ENCODE measurements at regions not wholly inside any gene's neighbourhood (a gene's known extent, or its start where the extent isn't known, plus 50 kb on each side); places are given as distances from the start of the nearest gene placed in this dataset.

GRCh38 chr4:14769993-14770392 is 232.3 kb upstream of the CPEB2 start:
- WGBS, 2 experiments (ENCODE audit: insufficient coverage in 1 of 2, insufficient read length in 1 of 2), result 71 to 73% methylated on average over 1 of the region's 1 CpG
- DNase-seq, result no peak
- no peak overlapping the region for H3K9ac ChIP-seq (ENCODE audit: extremely low read depth, low read length, poor library complexity, severe bottlenecking)
- Mint-ChIP-seq H3K4me3 (no peak overlapping the region), H3K27me3 (ENCODE audit: insufficient read depth) (peaks cover 52% of the 10 kb centered on the region), H3K36me3 (ENCODE audit: low read depth) (no peaks in the 10 kb centered on the region), H3K4me1 (peaks cover 6% of the 10 kb centered on the region), H3K9me3 (no peaks in the 10 kb centered on the region), H3K27ac (no peak overlapping the region)
- H3K27me3 ChIP-seq (ENCODE audit: control insufficient read depth, insufficient read depth, low read length, poor library complexity, severe bottlenecking), result peaks cover 57% of the 10 kb centered on the region
- no peak overlapping the region for H3K4me3 ChIP-seq (ENCODE audit: low read length)
- no peaks in the 10 kb centered on the region for H3K36me3 ChIP-seq (ENCODE audit: control insufficient read depth, insufficient read depth, low read length)
- no peak overlapping the region for H3K27ac ChIP-seq (ENCODE audit: low read depth, low read length)
- H3K9me3 ChIP-seq (ENCODE audit: control insufficient read depth, low read length), result no peaks in the 10 kb centered on the region
- H3K4me1 ChIP-seq (ENCODE audit: control insufficient read depth, insufficient read depth, low read length), result no peaks in the 10 kb centered on the region
- no peak for TF ChIP-seq CTCF (conservative IDR thresholded peaks at IDR 0.05)

GRCh38 chr4:14771094-14771493 is 231.2 kb upstream of the CPEB2 start:
- Mint-ChIP-seq H3K27me3 (ENCODE audit: insufficient read depth) (peaks cover 46% of the 10 kb centered on the region), H3K9me3 (no peaks in the 10 kb centered on the region), H3K27ac (no peak overlapping the region), H3K4me1 (peaks cover 2% of the 10 kb centered on the region), H3K36me3 (ENCODE audit: low read depth) (no peaks in the 10 kb centered on the region), H3K4me3 (no peak overlapping the region)
- 82% methylated on average over 2 of the region's 2 CpGs; no CpG with 5 or more reads in 1 of the 2 experiments for WGBS, 2 experiments (ENCODE audit: insufficient coverage in 1 of 2, insufficient read length in 1 of 2)
- no peak for TF ChIP-seq CTCF (conservative IDR thresholded peaks at IDR 0.05)
- H3K9ac ChIP-seq (ENCODE audit: extremely low read depth, low read length, poor library complexity, severe bottlenecking), result no peak overlapping the region
- H3K4me3 ChIP-seq (ENCODE audit: low read length), result no peak overlapping the region
- no peak for DNase-seq
- H3K9me3 ChIP-seq (ENCODE audit: control insufficient read depth, low read length), result no peaks in the 10 kb centered on the region
- H3K36me3 ChIP-seq (ENCODE audit: control insufficient read depth, insufficient read depth, low read length), result no peaks in the 10 kb centered on the region
- H3K27ac ChIP-seq (ENCODE audit: low read depth, low read length), result no peak overlapping the region
- H3K27me3 ChIP-seq (ENCODE audit: control insufficient read depth, insufficient read depth, low read length, poor library complexity, severe bottlenecking), result peaks cover 57% of the 10 kb centered on the region
- H3K4me1 ChIP-seq (ENCODE audit: control insufficient read depth, insufficient read depth, low read length), result no peaks in the 10 kb centered on the region

GRCh38 chr4:14771504-14772175 is 230.6 kb upstream of the CPEB2 start:
- Histone ChIP-seq H3K4me3 (ENCODE audit: low read length) (no peak overlapping the region), H3K27me3 (ENCODE audit: control insufficient read depth, insufficient read depth, low read length, poor library complexity, severe bottlenecking) (peaks cover 52% of the 10 kb centered on the region), H3K4me1 (ENCODE audit: control insufficient read depth, insufficient read depth, low read length) (no peaks in the 10 kb centered on the region), H3K27ac (ENCODE audit: low read depth, low read length) (no peak overlapping the region), H3K36me3 (ENCODE audit: control insufficient read depth, insufficient read depth, low read length) (no peaks in the 10 kb centered on the region), H3K9me3 (ENCODE audit: control insufficient read depth, low read length) (no peaks in the 10 kb centered on the region), H3K9ac (ENCODE audit: extremely low read depth, low read length, poor library complexity, severe bottlenecking) (no peak overlapping the region)
- TF ChIP-seq CTCF (conservative IDR thresholded peaks at IDR 0.05), result no peak
- Mint-ChIP-seq H3K27ac (no peak overlapping the region), H3K4me3 (no peak overlapping the region), H3K36me3 (ENCODE audit: low read depth) (no peaks in the 10 kb centered on the region), H3K9me3 (no peaks in the 10 kb centered on the region), H3K27me3 (ENCODE audit: insufficient read depth) (peaks cover 40% of the 10 kb centered on the region), H3K4me1 (peaks cover 2% of the 10 kb centered on the region)
- no peak for DNase-seq
- 93 to 100% methylated on average over 1 to 2 of the region's 2 CpGs for WGBS, 2 experiments (ENCODE audit: insufficient coverage in 1 of 2, insufficient read length in 1 of 2)
